WTC11 (cell line): ENCODE measurements at regions not wholly inside any gene's neighbourhood (a gene's known extent, or its start where the extent isn't known, plus 50 kb on each side); places are given as distances from the start of the nearest gene placed in this dataset.

Experiments
- IRF2 ChIP-seq: sonication (generic); formaldehyde crosslinking; IDR thresholded peaks from 2 replicates; pipeline ENCODE4 v1.8.0; 2022; ENCODE audit warnings: low read depth, missing genetic modification reagents, borderline replicate concordance
- MAX ChIP-seq: sonication (generic); formaldehyde crosslinking; IDR thresholded peaks from 2 replicates; pipeline ENCODE4 v1.8.0; 2022; ENCODE audit warnings: mild to moderate bottlenecking, missing genetic modification reagents
- NR2C2 ChIP-seq: sonication (generic); formaldehyde crosslinking; IDR thresholded peaks from 2 replicates; pipeline ENCODE4 v1.8.0; 2022; ENCODE audit warnings: mild to moderate bottlenecking, missing genetic modification reagents
- TCF7 ChIP-seq: sonication (generic); formaldehyde crosslinking; IDR thresholded peaks from 2 replicates; pipeline ENCODE4 v1.8.0; 2022; ENCODE audit warnings: mild to moderate bottlenecking, low read depth, missing genetic modification reagents, moderate library complexity
- ZNF121 ChIP-seq: sonication (generic); formaldehyde crosslinking; IDR thresholded peaks from 2 replicates; pipeline ENCODE4 v1.8.0; 2023; ENCODE audit warnings: missing genetic modification reagents
- ZNF219 ChIP-seq: sonication (generic); formaldehyde crosslinking; IDR thresholded peaks from 2 replicates; pipeline ENCODE4 v1.8.0; 2023; ENCODE audit warnings: missing genetic modification reagents, mild to moderate bottlenecking, borderline replicate concordance
- ZNF671 ChIP-seq: fragments of 250-450 bp; sonication (Bioruptor Pico); IDR thresholded peaks from 2 replicates; pipeline ENCODE4 v1.8.0; 2021; ENCODE audit warnings: mild to moderate bottlenecking
- TF ChIP-seq, protein P1 (sequence below): fragments of 200-600 bp; IDR thresholded peaks from 2 replicates; pipeline ENCODE4 v1.8.0; 2022; ENCODE audit warnings: antibody characterized with exemption
- TF ChIP-seq, protein P2 (sequence below): sonication (generic); formaldehyde crosslinking; IDR thresholded peaks from 2 replicates; pipeline ENCODE4 v1.8.1; 2023; ENCODE audit warnings: mild to moderate bottlenecking, moderate library complexity, missing genetic modification reagents
- TF ChIP-seq, protein P3 (sequence below): sonication (generic); formaldehyde crosslinking; conservative IDR thresholded peaks from 2 replicates; pipeline ENCODE4 v1.8.1; 2022; ENCODE audit warnings: mild to moderate bottlenecking, missing genetic modification reagents
- TF ChIP-seq, protein P4 (sequence below): sonication (generic); formaldehyde crosslinking; IDR thresholded peaks from 2 replicates; pipeline ENCODE4 v1.8.1; 2022; ENCODE audit warnings: low read depth, missing genetic modification reagents, borderline replicate concordance
- TF ChIP-seq, protein P5 (sequence below): sonication (generic); formaldehyde crosslinking; IDR thresholded peaks from 2 replicates; pipeline ENCODE4 v1.8.1; 2023; ENCODE audit warnings: mild to moderate bottlenecking, missing genetic modification reagents, borderline replicate concordance

DNA sequence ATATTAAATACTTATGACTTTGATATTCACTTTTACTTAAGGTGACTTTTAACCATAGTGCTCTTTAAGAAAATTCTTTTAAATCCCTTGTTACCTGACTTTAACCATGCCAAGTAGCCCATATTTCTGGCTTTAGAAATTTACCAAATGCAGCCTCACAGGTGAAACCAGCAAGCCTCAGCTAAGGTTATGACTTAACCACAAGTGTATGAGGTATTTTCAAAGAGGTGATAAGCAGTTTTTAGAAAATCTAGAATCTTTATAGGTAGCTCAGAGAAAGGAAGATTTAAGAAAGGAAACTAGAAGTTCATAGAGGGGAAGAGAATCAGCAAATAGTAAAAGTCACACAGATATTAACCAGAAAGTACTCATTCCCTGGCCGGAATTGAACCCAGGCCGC lies 661.9 kb upstream of the GJE1 start:
- TF ChIP-seq, protein P1, sequence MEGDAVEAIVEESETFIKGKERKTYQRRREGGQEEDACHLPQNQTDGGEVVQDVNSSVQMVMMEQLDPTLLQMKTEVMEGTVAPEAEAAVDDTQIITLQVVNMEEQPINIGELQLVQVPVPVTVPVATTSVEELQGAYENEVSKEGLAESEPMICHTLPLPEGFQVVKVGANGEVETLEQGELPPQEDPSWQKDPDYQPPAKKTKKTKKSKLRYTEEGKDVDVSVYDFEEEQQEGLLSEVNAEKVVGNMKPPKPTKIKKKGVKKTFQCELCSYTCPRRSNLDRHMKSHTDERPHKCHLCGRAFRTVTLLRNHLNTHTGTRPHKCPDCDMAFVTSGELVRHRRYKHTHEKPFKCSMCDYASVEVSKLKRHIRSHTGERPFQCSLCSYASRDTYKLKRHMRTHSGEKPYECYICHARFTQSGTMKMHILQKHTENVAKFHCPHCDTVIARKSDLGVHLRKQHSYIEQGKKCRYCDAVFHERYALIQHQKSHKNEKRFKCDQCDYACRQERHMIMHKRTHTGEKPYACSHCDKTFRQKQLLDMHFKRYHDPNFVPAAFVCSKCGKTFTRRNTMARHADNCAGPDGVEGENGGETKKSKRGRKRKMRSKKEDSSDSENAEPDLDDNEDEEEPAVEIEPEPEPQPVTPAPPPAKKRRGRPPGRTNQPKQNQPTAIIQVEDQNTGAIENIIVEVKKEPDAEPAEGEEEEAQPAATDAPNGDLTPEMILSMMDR = no peak
- TF ChIP-seq TCF7 (CRISPR knock-in tag) (no peak), ZNF219 (CRISPR knock-in tag) (no peak), ZNF121 (CRISPR knock-in tag) (no peak), IRF2 (CRISPR knock-in tag) (no peak), ZNF671 (no peak), MAX (CRISPR knock-in tag) (no peak), NR2C2 (CRISPR knock-in tag) (no peak)
- TF ChIP-seq, protein P2, sequence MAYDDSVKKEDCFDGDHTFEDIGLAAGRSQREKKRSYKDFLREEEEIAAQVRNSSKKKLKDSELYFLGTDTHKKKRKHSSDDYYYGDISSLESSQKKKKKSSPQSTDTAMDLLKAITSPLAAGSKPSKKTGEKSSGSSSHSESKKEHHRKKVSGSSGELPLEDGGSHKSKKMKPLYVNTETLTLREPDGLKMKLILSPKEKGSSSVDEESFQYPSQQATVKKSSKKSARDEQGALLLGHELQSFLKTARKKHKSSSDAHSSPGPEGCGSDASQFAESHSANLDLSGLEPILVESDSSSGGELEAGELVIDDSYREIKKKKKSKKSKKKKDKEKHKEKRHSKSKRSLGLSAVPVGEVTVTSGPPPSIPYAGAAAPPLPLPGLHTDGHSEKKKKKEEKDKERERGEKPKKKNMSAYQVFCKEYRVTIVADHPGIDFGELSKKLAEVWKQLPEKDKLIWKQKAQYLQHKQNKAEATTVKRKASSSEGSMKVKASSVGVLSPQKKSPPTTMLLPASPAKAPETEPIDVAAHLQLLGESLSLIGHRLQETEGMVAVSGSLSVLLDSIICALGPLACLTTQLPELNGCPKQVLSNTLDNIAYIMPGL = no peak
- TF ChIP-seq, protein P3, sequence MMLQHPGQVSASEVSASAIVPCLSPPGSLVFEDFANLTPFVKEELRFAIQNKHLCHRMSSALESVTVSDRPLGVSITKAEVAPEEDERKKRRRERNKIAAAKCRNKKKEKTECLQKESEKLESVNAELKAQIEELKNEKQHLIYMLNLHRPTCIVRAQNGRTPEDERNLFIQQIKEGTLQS (CRISPR knock-in tag) = no peak
- TF ChIP-seq, protein P4, sequence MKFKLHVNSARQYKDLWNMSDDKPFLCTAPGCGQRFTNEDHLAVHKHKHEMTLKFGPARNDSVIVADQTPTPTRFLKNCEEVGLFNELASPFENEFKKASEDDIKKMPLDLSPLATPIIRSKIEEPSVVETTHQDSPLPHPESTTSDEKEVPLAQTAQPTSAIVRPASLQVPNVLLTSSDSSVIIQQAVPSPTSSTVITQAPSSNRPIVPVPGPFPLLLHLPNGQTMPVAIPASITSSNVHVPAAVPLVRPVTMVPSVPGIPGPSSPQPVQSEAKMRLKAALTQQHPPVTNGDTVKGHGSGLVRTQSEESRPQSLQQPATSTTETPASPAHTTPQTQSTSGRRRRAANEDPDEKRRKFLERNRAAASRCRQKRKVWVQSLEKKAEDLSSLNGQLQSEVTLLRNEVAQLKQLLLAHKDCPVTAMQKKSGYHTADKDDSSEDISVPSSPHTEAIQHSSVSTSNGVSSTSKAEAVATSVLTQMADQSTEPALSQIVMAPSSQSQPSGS = no peak
- TF ChIP-seq, protein P5, sequence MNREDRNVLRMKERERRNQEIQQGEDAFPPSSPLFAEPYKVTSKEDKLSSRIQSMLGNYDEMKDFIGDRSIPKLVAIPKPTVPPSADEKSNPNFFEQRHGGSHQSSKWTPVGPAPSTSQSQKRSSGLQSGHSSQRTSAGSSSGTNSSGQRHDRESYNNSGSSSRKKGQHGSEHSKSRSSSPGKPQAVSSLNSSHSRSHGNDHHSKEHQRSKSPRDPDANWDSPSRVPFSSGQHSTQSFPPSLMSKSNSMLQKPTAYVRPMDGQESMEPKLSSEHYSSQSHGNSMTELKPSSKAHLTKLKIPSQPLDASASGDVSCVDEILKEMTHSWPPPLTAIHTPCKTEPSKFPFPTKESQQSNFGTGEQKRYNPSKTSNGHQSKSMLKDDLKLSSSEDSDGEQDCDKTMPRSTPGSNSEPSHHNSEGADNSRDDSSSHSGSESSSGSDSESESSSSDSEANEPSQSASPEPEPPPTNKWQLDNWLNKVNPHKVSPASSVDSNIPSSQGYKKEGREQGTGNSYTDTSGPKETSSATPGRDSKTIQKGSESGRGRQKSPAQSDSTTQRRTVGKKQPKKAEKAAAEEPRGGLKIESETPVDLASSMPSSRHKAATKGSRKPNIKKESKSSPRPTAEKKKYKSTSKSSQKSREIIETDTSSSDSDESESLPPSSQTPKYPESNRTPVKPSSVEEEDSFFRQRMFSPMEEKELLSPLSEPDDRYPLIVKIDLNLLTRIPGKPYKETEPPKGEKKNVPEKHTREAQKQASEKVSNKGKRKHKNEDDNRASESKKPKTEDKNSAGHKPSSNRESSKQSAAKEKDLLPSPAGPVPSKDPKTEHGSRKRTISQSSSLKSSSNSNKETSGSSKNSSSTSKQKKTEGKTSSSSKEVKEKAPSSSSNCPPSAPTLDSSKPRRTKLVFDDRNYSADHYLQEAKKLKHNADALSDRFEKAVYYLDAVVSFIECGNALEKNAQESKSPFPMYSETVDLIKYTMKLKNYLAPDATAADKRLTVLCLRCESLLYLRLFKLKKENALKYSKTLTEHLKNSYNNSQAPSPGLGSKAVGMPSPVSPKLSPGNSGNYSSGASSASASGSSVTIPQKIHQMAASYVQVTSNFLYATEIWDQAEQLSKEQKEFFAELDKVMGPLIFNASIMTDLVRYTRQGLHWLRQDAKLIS (CRISPR knock-in tag) = no peak
